ENCODE measurements at regions not wholly inside any gene's neighbourhood (a gene's known extent, or its start where the extent isn't known, plus 50 kb on each side); places are given as distances from the start of the nearest gene placed in this dataset.

DNA sequence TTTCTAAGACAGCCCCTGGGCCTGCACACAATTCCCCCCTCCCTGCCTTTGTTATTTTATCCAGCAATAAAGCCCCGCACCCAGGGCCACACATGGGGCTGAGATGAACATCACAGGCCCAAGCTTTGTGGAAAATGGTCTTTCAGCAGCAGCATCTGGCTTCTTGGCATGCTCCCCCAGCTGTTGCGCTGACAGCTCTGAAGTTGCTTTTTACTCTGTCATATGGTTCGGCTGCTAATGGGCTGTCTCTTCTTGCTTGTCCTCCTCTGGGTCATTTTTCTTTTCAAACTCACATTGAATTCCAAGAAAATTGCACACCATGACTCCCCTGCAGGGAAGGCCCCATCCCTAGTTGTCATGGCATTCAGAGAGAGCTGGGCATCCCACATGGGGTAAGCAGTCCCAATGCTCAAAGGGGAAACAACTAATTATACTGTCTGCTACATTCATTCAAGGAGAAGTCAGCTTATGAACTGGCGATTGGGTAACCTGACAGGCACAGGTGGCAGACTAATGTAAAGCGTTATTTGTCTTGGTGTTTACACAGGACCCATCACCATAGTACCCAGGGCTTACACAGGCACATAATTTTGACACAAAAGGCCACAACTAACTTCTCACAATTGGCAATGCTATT lies 74.0 kb upstream of the CDKN3 start:
- no peak for DNase-seq (ENCODE audit: low read depth)
- no peak overlapping the region for H3K4me3 ChIP-seq (ENCODE audit: control insufficient read depth, low read depth, low read length)
- TF ChIP-seq, protein P1, sequence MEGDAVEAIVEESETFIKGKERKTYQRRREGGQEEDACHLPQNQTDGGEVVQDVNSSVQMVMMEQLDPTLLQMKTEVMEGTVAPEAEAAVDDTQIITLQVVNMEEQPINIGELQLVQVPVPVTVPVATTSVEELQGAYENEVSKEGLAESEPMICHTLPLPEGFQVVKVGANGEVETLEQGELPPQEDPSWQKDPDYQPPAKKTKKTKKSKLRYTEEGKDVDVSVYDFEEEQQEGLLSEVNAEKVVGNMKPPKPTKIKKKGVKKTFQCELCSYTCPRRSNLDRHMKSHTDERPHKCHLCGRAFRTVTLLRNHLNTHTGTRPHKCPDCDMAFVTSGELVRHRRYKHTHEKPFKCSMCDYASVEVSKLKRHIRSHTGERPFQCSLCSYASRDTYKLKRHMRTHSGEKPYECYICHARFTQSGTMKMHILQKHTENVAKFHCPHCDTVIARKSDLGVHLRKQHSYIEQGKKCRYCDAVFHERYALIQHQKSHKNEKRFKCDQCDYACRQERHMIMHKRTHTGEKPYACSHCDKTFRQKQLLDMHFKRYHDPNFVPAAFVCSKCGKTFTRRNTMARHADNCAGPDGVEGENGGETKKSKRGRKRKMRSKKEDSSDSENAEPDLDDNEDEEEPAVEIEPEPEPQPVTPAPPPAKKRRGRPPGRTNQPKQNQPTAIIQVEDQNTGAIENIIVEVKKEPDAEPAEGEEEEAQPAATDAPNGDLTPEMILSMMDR (conservative IDR thresholded peaks at IDR 0.05; ENCODE audit: control insufficient read depth, insufficient read depth, low read depth, low read length), result no peak

- DNase-seq (ENCODE audit: low read depth), result no peak
- TF ChIP-seq, protein P1 (conservative IDR thresholded peaks at IDR 0.05; ENCODE audit: control insufficient read depth, insufficient read depth, low read depth, low read length), result no peak
- no peak overlapping the region for H3K4me3 ChIP-seq (ENCODE audit: control insufficient read depth, low read depth, low read length)
These were observed 71.0 kb upstream of the CDKN3 start for GRCh38 chr14:54325766-54326165.

- TF ChIP-seq, protein P1 (conservative IDR thresholded peaks at IDR 0.05; ENCODE audit: control insufficient read depth, insufficient read depth, low read depth, low read length), result peak; percentile 94
- no peak overlapping the region for H3K4me3 ChIP-seq (ENCODE audit: control insufficient read depth, low read depth, low read length)
- DNase-seq (ENCODE audit: low read depth), result peak; percentile 68
These were observed 67.6 kb upstream of the CDKN3 start for GRCh38 chr14:54329082-54329695.

- DNase-seq (ENCODE audit: low read depth), result no peak
- TF ChIP-seq, protein P1 (conservative IDR thresholded peaks at IDR 0.05; ENCODE audit: control insufficient read depth, insufficient read depth, low read depth, low read length), result no peak
- no peak overlapping the region for H3K4me3 ChIP-seq (ENCODE audit: control insufficient read depth, low read depth, low read length)
These were observed 65.9 kb upstream of the CDKN3 start for GRCh38 chr14:54330876-54331275.

DNA sequence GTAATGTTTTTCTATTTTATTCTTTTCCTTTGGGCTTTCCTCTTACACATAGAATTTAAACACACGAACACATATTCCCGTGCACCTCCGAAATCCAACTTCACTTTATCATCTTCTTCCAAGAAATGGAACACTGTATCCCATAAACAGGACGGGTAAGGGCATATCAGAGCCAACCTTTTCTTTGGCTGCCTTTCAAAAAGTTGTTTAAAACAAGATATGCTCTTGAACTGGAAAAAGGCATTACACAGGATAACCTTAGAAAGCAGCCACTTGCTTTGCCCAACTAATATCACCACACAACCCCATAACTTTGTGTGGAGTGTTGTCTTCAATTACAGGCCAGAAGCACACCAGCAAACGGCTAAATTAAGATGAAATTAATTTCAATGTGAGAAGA lies 65.3 kb upstream of the CDKN3 start:
- no peak for DNase-seq (ENCODE audit: low read depth)
- TF ChIP-seq, protein P1 (conservative IDR thresholded peaks at IDR 0.05; ENCODE audit: control insufficient read depth, insufficient read depth, low read depth, low read length), result no peak
- H3K4me3 ChIP-seq (ENCODE audit: control insufficient read depth, low read depth, low read length), result no peak overlapping the region

DNA sequence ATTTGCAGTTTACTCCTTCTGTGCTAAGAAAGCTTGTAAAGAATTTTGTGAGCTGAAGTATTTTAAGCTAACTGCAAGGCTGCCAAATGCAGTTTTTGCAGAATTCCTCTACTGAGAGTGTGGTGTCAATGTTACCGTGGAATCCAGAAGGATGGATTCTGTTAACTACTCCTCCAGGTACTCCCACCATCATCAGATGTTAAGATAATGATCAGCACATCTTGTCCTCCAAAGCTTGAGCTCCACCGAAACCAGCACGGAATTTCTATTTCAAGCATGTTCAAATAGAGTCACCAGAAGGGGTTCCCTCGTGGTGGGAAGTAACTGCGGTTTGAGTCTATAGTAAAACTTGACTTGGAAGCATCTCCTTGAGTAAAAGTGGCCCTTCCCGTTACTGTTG lies 64.3 kb upstream of the CDKN3 start:
- TF ChIP-seq, protein P1 (conservative IDR thresholded peaks at IDR 0.05; ENCODE audit: control insufficient read depth, insufficient read depth, low read depth, low read length), result no peak
- H3K4me3 ChIP-seq (ENCODE audit: control insufficient read depth, low read depth, low read length), result no peak overlapping the region
- DNase-seq (ENCODE audit: low read depth), result no peak

Data from fibroblast of mammary gland (primary cell).